H9 (cell line): ENCODE measurements at regions not wholly inside any gene's neighbourhood (a gene's known extent, or its start where the extent isn't known, plus 50 kb on each side); places are given as distances from the start of the nearest gene placed in this dataset.

Experiments
- DNase-seq: peaks from one replicate; pipeline ENCODE4 v3.0.0-alpha.2; 2017
- H2AFZ ChIP-seq: one replicate; pipeline ENCODE4 v1.6.1; 2013; ENCODE audit warnings: mild to moderate bottlenecking, low read length, control low read depth, moderate library complexity
- H2AK5ac ChIP-seq: 2 replicates; pipeline ENCODE4 v1.6.1; 2013; ENCODE audit warnings: low read length, control low read depth, mixed read lengths; ENCODE audit not compliant: insufficient read length
- H2BK120ac ChIP-seq: one replicate; pipeline ENCODE4 v1.6.1; 2013; ENCODE audit warnings: low read depth, mild to moderate bottlenecking, low read length, control low read depth, inconsistent platforms; ENCODE audit not compliant: poor library complexity, severe bottlenecking
- H2BK12ac ChIP-seq: 2 replicates; pipeline ENCODE4 v1.6.1; 2013; ENCODE audit warnings: low read length, control low read depth, mixed read lengths, low read depth; ENCODE audit not compliant: insufficient read length
- H2BK15ac ChIP-seq: 2 replicates; pipeline ENCODE4 v1.6.1; 2013; ENCODE audit warnings: low read depth, low read length, control low read depth
- H2BK20ac ChIP-seq: one replicate; pipeline ENCODE4 v1.6.1; 2013; ENCODE audit warnings: low read depth, mild to moderate bottlenecking, low read length, control low read depth, inconsistent platforms; ENCODE audit not compliant: poor library complexity, severe bottlenecking
- H2BK5ac ChIP-seq: 2 replicates; pipeline ENCODE4 v1.6.1; 2013; ENCODE audit warnings: low read length, control low read depth, mixed read lengths; ENCODE audit not compliant: insufficient read length
- H3K14ac ChIP-seq: 2 replicates; pipeline ENCODE4 v1.6.1; 2013; ENCODE audit warnings: low read length, control low read depth; ENCODE audit not compliant: insufficient read depth
- H3K18ac ChIP-seq: 2 replicates; pipeline ENCODE4 v1.6.1; 2013; ENCODE audit warnings: low read depth, mild to moderate bottlenecking, mixed read lengths, low read length, control low read depth; ENCODE audit not compliant: insufficient read length
- H3K23ac ChIP-seq: 2 replicates; pipeline ENCODE4 v1.6.1; 2013; ENCODE audit warnings: low read length, control low read depth, mixed read lengths, low read depth; ENCODE audit not compliant: insufficient read length
- H3K23me2 ChIP-seq: 2 replicates; pipeline ENCODE4 v1.6.1; 2013; ENCODE audit warnings: low read depth, mild to moderate bottlenecking, mixed read lengths, low read length, control low read depth; ENCODE audit not compliant: insufficient read length, poor library complexity, severe bottlenecking
- H3K27ac ChIP-seq: 2 replicates; pipeline ENCODE4 v1.5.1; 2013; ENCODE audit warnings: low read length, control low read depth, mixed read lengths, low read depth; ENCODE audit not compliant: insufficient read length
- H3K27me3 ChIP-seq: 2 replicates; pipeline ENCODE4 v1.6.1; 2013; ENCODE audit warnings: low read length, control low read depth, inconsistent platforms; ENCODE audit not compliant: insufficient read depth
- H3K4ac ChIP-seq: 2 replicates; pipeline ENCODE4 v1.6.1; 2013; ENCODE audit warnings: low read depth, mild to moderate bottlenecking, control low read depth, inconsistent platforms, low read length, moderate library complexity
- H3K4me1 ChIP-seq: 2 replicates; pipeline ENCODE4 v1.6.1; 2013; ENCODE audit warnings: low read length, control low read depth, inconsistent platforms; ENCODE audit not compliant: insufficient read depth
- H3K4me2 ChIP-seq: 2 replicates; pipeline ENCODE4 v1.6.1; 2013; ENCODE audit warnings: low read length, control low read depth, mixed read lengths; ENCODE audit not compliant: insufficient read length, insufficient read depth
- H3K56ac ChIP-seq: 2 replicates; pipeline ENCODE4 v1.6.1; 2013; ENCODE audit warnings: low read depth, mild to moderate bottlenecking, mixed read lengths, low read length, control low read depth; ENCODE audit not compliant: insufficient read length
- H3K79me1 ChIP-seq: 2 replicates; pipeline ENCODE4 v1.6.1; 2013; ENCODE audit warnings: low read depth, mild to moderate bottlenecking, moderate library complexity, low read length, control low read depth, inconsistent platforms; ENCODE audit not compliant: insufficient read depth, poor library complexity, severe bottlenecking
- H3K79me2 ChIP-seq: 2 replicates; pipeline ENCODE4 v1.6.1; 2013; ENCODE audit warnings: low read length, control low read depth, inconsistent platforms; ENCODE audit not compliant: insufficient read depth
- H3K9ac ChIP-seq: 2 replicates; pipeline ENCODE4 v1.6.1; 2013; ENCODE audit warnings: low read length, control low read depth, mixed read lengths; ENCODE audit not compliant: insufficient read length; ENCODE audit errors: extremely low read depth
- H3K9me3 ChIP-seq: one replicate; pipeline ENCODE4 v1.6.1; 2013; ENCODE audit warnings: low read depth, low read length, inconsistent platforms; ENCODE audit not compliant: control insufficient read depth
- H3T11ph ChIP-seq: one replicate; pipeline ENCODE4 v1.6.1; 2013; ENCODE audit warnings: mild to moderate bottlenecking, low read length, control low read depth, inconsistent platforms
- H4K20me1 ChIP-seq: one replicate; pipeline ENCODE4 v1.6.1; 2013; ENCODE audit not compliant: control insufficient read depth, insufficient read length, insufficient read depth
- H4K5ac ChIP-seq: 2 replicates; pipeline ENCODE4 v1.6.1; 2013; ENCODE audit warnings: low read depth, mild to moderate bottlenecking, mixed read lengths, low read length, control low read depth; ENCODE audit not compliant: insufficient read length
- H4K8ac ChIP-seq: replicated peaks from 2 replicates; pipeline ENCODE4 v1.6.1; 2013; ENCODE audit warnings: low read length, control low read depth, mixed read lengths, low read depth; ENCODE audit not compliant: insufficient read length
- H4K91ac ChIP-seq: 2 replicates; pipeline ENCODE4 v1.6.1; 2013; ENCODE audit warnings: low read depth, mild to moderate bottlenecking, moderate library complexity, mixed read lengths, low read length, control low read depth; ENCODE audit not compliant: insufficient read length
- H3K27ac Mint-ChIP-seq, 3 experiments: 2 replicates in 2 of 3; 3 replicates in 1 of 3; pipeline ENCODE4 v1.8.0; 2020 to 2021; ENCODE audit warnings: mixed read lengths in 3 of 3, mild to moderate bottlenecking in 1 of 3, moderate library complexity in 1 of 3
- H3K27me3 Mint-ChIP-seq: 2 replicates; pipeline ENCODE4 v1.8.0; 2021; ENCODE audit warnings: low read depth, mild to moderate bottlenecking, moderate library complexity, mixed read lengths
- H3K36me3 Mint-ChIP-seq, 3 experiments: 2 replicates in 2 of 3; 3 replicates in 1 of 3; pipeline ENCODE4 v1.8.0; 2020 to 2021; ENCODE audit warnings: low read depth in 3 of 3, mixed read lengths in 3 of 3; ENCODE audit not compliant: insufficient read depth in 1 of 3
- H3K4me1 Mint-ChIP-seq, 2 experiments: 2 replicates each; pipeline ENCODE4 v1.8.0; 2020; ENCODE audit warnings: mixed read lengths in 2 of 2
- H3K4me3 Mint-ChIP-seq, 2 experiments: 2 replicates in 1 of 2; 3 replicates in 1 of 2; pipeline ENCODE4 v1.8.0; 2020 to 2021; ENCODE audit warnings: mild to moderate bottlenecking in 2 of 2, mixed read lengths in 2 of 2, moderate library complexity in 1 of 2
- H3K9me3 Mint-ChIP-seq, 2 experiments: 2 replicates in 1 of 2; 3 replicates in 1 of 2; pipeline ENCODE4 v1.8.0; 2020; ENCODE audit warnings: mild to moderate bottlenecking in 2 of 2, mixed read lengths in 2 of 2, moderate library complexity in 1 of 2
- WGBS: extraction: QIAGEN DNeasy Blood & Tissue Kit; methylation state at CpG from one replicate; pipeline ENCODE4 v1.1.7; 2013; ENCODE audit warnings: missing lambda C conversion rate, low lambda C conversion rate, mixed read lengths; ENCODE audit not compliant: insufficient read length; ENCODE audit errors: extremely low coverage; 5-methylcytosine and 5-hydroxymethylcytosine counted together
- TF ChIP-seq, protein P1 (sequence below): fragments of 200-600 bp; sonication (generic); conservative IDR thresholded peaks from 3 replicates; pipeline ENCODE4 v1.8.0; 2021; ENCODE audit warnings: antibody characterized with exemption, mild to moderate bottlenecking

DNA sequence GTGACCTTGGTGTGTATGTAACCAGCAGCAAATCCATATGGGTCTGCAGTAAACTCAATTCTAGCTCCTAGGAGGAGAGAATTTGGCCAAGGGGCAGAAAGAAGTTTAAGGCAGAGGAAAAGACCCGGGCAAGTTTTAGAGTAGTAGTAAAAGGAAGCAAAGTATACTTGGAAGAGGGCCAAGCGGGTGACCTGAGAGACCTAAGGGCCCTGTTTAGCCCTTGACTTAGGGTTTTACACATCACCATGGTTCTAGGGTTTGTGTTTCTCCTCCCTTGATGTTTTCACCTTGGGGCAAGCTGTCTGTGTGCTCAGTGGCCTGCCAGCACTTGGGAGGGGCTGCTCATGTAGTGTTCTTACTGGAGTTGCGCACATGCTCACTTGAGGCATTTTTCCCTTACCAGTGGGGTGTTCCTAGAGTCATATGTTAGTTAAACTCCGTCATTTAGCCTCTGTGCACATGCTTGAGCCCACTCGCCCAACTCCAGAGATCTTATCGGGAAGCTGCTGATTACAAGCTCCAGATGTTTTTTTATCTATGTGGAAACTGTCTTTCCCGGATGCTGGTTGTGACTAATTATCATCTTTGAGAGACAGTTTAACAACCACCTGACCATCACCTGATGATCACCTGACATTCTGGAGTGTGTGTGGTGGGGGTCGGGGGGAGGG lies 137.6 kb upstream of the PRSS1 start:
- no peak overlapping the region for H2AK5ac ChIP-seq
- Mint-ChIP-seq H3K4me3 (no peak overlapping the region), H3K36me3 (no peaks in the 10 kb centered on the region), H3K27me3 (no peaks in the 10 kb centered on the region; the same call in 1 of the 2 replicates), H3K27ac (no peak overlapping the region), H3K4me1 (peaks cover 4 to 8% of the 10 kb centered on the region in 2 experiments; a peak in 3 of 4 replicates), H3K9me3 (no peaks in the 10 kb centered on the region)
- no peak overlapping the region for H3K27ac ChIP-seq
- no peak overlapping the region for H3K9ac ChIP-seq
- H4K8ac ChIP-seq, result no peak overlapping the region
- no peaks in the 10 kb centered on the region for H3K27me3 ChIP-seq
- no peak overlapping the region for H2BK20ac ChIP-seq
- no peaks in the 10 kb centered on the region; the same call in 1 of the 2 replicates for H3K4me1 ChIP-seq
- no peaks in the 10 kb centered on the region for H3K9me3 ChIP-seq
- H3T11ph ChIP-seq, result no peak overlapping the region
- H3K23me2 ChIP-seq, result no peaks in the 10 kb centered on the region
- H2BK15ac ChIP-seq, result no peak overlapping the region
- H3K79me2 ChIP-seq, result no peaks in the 10 kb centered on the region
- H2BK12ac ChIP-seq, result no peak overlapping the region
- H3K23ac ChIP-seq, result no peak overlapping the region
- H4K5ac ChIP-seq, result no peak overlapping the region
- H3K18ac ChIP-seq, result no peak overlapping the region
- H2BK5ac ChIP-seq, result no peak overlapping the region
- H2BK120ac ChIP-seq, result no peak overlapping the region
- no peak overlapping the region for H3K56ac ChIP-seq
- no peaks in the 10 kb centered on the region for H3K79me1 ChIP-seq
- H4K20me1 ChIP-seq, result no peaks in the 10 kb centered on the region
- no CpG with 5 or more reads among the region's 8 CpGs for WGBS
- H4K91ac ChIP-seq, result no peak overlapping the region
- DNase-seq, result no peak
- TF ChIP-seq, protein P1, sequence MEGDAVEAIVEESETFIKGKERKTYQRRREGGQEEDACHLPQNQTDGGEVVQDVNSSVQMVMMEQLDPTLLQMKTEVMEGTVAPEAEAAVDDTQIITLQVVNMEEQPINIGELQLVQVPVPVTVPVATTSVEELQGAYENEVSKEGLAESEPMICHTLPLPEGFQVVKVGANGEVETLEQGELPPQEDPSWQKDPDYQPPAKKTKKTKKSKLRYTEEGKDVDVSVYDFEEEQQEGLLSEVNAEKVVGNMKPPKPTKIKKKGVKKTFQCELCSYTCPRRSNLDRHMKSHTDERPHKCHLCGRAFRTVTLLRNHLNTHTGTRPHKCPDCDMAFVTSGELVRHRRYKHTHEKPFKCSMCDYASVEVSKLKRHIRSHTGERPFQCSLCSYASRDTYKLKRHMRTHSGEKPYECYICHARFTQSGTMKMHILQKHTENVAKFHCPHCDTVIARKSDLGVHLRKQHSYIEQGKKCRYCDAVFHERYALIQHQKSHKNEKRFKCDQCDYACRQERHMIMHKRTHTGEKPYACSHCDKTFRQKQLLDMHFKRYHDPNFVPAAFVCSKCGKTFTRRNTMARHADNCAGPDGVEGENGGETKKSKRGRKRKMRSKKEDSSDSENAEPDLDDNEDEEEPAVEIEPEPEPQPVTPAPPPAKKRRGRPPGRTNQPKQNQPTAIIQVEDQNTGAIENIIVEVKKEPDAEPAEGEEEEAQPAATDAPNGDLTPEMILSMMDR, result no peak
- no peak overlapping the region for H3K4me2 ChIP-seq
- no peak overlapping the region for H2AFZ ChIP-seq
- no peak overlapping the region for H3K14ac ChIP-seq
- no peak overlapping the region for H3K4ac ChIP-seq
